Neural progenitor cell (in vitro differentiated cells): ENCODE measurements at regions not wholly inside any gene's neighbourhood (a gene's known extent, or its start where the extent isn't known, plus 50 kb on each side); places are given as distances from the start of the nearest gene placed in this dataset.

ENCODE experiments used
- EZH2 ChIP-seq: fragments of 200-600 bp; sonication (generic); IDR thresholded peaks from 2 replicates; pipeline ENCODE4 v1.6.1; 2017; ENCODE audit warnings: antibody characterized with exemption, mild to moderate bottlenecking, moderate library complexity
- TF ChIP-seq, protein P1 (sequence below): fragments of 200-600 bp; sonication (generic); IDR thresholded peaks from 2 replicates; pipeline ENCODE4 v1.5.1; 2017; ENCODE audit warnings: antibody characterized with exemption, mild to moderate bottlenecking

DNA sequence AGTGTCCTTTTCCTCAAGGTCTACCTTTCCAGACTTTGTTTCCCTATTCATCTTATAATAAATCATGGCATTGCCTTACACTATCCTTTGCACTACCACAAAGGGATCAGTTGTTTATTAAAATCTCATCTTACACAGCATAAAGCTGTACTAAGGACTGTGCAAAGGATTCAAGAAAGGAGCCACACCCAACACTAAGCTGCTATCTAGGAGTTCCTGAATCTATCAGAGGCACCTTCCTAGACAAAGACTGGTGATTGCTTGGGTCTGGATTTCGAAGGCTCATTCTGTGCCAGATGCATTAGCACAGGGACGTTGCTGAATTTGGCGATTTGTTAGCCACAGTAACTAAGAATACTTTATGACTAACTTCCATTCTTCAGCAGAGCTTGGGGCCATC lies 412.0 kb downstream of the NUP35 start:
- TF ChIP-seq, protein P1, sequence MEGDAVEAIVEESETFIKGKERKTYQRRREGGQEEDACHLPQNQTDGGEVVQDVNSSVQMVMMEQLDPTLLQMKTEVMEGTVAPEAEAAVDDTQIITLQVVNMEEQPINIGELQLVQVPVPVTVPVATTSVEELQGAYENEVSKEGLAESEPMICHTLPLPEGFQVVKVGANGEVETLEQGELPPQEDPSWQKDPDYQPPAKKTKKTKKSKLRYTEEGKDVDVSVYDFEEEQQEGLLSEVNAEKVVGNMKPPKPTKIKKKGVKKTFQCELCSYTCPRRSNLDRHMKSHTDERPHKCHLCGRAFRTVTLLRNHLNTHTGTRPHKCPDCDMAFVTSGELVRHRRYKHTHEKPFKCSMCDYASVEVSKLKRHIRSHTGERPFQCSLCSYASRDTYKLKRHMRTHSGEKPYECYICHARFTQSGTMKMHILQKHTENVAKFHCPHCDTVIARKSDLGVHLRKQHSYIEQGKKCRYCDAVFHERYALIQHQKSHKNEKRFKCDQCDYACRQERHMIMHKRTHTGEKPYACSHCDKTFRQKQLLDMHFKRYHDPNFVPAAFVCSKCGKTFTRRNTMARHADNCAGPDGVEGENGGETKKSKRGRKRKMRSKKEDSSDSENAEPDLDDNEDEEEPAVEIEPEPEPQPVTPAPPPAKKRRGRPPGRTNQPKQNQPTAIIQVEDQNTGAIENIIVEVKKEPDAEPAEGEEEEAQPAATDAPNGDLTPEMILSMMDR = no peak
- TF ChIP-seq EZH2 = no peak
